ENCODE measurements at regions not wholly inside any gene's neighbourhood (a gene's known extent, or its start where the extent isn't known, plus 50 kb on each side); places are given as distances from the start of the nearest gene placed in this dataset.

DNA sequence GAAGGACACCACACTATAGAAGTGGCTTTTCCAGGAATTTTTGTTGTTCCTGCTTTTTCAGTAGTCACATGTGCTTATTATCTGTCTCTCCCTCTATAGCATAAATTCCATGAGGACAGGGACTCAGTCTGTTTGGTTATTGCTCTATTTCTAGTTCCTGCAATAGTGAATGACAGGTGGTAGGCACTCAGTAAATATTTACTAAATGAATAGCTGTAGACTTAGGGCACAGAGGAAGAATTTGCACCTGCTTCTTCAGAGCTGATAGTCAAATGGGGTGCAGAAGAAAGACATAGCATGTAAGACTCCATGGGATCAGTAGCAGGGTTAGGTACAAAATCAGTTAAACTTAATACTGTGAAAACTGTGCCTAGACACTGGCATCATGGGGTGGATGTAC, 580.2 kb downstream of the CCDC171 start:
- Histone ChIP-seq H3K79me2 (ENCODE audit: control insufficient read depth, insufficient read depth, low read length, unreplicated experiment) (no peaks in the 10 kb centered on the region), H3K36me3 (ENCODE audit: insufficient read depth, low read length) (no peaks in the 10 kb centered on the region), H3K27me3 (ENCODE audit: insufficient read depth, low read length) (no peaks in the 10 kb centered on the region), H2AFZ (ENCODE audit: low read length, unreplicated experiment) (no peak overlapping the region), H3K4me1 (ENCODE audit: control insufficient read depth, insufficient read depth, low read length, unreplicated experiment) (peaks cover 10% of the 10 kb centered on the region), H3K4me3 (ENCODE audit: low read depth, low read length) (no peak overlapping the region), H3K27ac (ENCODE audit: low read depth, low read length) (no peak overlapping the region)

DNA sequence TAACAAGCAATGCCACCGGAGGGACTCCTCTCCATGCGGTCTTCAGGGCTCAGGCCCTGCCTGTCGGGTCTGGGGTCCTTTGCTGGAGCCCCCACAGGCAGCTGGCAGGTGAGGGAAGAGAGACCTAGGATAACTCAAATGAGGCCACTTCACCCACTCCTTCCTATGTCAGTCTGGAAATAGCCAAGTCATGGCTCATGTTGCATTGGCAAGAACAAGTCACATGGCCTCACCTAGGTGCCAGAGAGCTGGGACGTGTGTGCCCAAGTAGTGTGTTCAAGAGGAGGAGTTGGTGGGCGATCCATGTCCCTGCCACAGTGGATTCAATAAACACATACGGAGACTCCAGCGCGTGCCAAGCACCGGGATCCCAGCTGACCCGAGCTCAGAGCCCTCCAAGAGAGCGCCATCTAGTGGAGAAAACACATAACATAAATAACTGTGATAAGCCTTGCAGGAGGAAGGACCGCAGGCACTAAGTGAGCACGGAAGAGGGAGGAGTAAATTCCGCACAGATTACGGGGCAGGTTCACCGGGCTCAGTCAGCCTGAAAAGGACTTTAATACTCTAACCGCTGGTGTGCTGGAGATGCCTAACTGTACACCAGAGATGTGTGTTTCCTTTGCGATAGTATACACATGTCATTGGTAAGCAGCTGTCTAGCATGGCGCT, 580.8 kb downstream of the CCDC171 start:
- peaks cover 15% of the 10 kb centered on the region for H3K4me1 ChIP-seq (ENCODE audit: control insufficient read depth, insufficient read depth, low read length, unreplicated experiment)
- H3K27ac ChIP-seq (ENCODE audit: low read depth, low read length) = no peak overlapping the region
- no peaks in the 10 kb centered on the region for H3K36me3 ChIP-seq (ENCODE audit: insufficient read depth, low read length)
- H2AFZ ChIP-seq (ENCODE audit: low read length, unreplicated experiment) = no peak overlapping the region
- no peaks in the 10 kb centered on the region for H3K79me2 ChIP-seq (ENCODE audit: control insufficient read depth, insufficient read depth, low read length, unreplicated experiment)
- H3K4me3 ChIP-seq (ENCODE audit: low read depth, low read length) = no peak overlapping the region
- no peaks in the 10 kb centered on the region for H3K27me3 ChIP-seq (ENCODE audit: insufficient read depth, low read length)

DNA sequence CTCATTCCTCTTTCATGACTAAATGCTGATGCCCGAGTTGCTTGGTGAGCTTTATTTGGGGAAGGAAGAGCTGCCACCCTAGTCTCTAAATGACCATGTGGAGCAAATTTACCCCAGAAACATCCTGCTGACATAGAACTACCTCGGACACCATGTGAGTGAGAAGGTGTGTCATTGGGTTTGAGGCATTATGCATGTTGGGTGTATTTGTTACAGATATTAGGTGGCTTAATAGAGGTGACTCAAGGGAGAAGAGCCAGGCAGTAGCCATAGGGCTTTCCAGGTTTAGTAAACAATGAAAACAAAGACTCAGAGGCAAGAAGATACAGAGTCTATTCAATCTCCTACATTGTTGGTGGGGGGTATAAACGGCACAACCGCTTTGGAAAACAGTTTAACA, 581.5 kb downstream of the CCDC171 start:
- H3K4me3 ChIP-seq (ENCODE audit: low read depth, low read length) = no peak overlapping the region
- peaks cover 21% of the 10 kb centered on the region for H3K4me1 ChIP-seq (ENCODE audit: control insufficient read depth, insufficient read depth, low read length, unreplicated experiment)
- no peaks in the 10 kb centered on the region for H3K79me2 ChIP-seq (ENCODE audit: control insufficient read depth, insufficient read depth, low read length, unreplicated experiment)
- H3K27me3 ChIP-seq (ENCODE audit: insufficient read depth, low read length) = no peaks in the 10 kb centered on the region
- no peak overlapping the region for H2AFZ ChIP-seq (ENCODE audit: low read length, unreplicated experiment)
- H3K36me3 ChIP-seq (ENCODE audit: insufficient read depth, low read length) = no peaks in the 10 kb centered on the region
- no peak overlapping the region for H3K27ac ChIP-seq (ENCODE audit: low read depth, low read length)

DNA sequence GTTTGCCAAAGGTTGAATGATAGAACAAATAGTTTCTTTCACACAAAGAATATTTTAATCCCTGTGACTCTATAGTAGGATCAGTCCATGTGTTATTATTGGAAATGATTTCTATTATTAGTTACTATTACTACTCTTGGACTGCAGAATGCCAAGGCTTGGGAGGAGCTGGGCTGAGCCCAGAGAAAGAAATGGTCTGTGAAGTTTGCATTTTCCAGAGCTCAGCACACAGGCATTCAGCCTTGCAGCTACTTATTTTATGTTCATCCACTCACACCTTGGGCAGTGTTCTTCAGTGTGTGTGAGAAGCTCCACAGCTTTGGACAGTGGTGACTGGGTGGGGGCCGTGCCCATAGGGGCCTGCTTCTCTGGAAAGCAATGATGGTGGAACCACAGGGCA, 583.1 kb downstream of the CCDC171 start:
- Histone ChIP-seq H3K27me3 (ENCODE audit: insufficient read depth, low read length) (no peaks in the 10 kb centered on the region), H3K27ac (ENCODE audit: low read depth, low read length) (no peak overlapping the region), H3K36me3 (ENCODE audit: insufficient read depth, low read length) (no peaks in the 10 kb centered on the region), H3K79me2 (ENCODE audit: control insufficient read depth, insufficient read depth, low read length, unreplicated experiment) (no peaks in the 10 kb centered on the region), H3K4me3 (ENCODE audit: low read depth, low read length) (no peak overlapping the region), H2AFZ (ENCODE audit: low read length, unreplicated experiment) (no peak overlapping the region), H3K4me1 (ENCODE audit: control insufficient read depth, insufficient read depth, low read length, unreplicated experiment) (peaks cover 27% of the 10 kb centered on the region)

DNA sequence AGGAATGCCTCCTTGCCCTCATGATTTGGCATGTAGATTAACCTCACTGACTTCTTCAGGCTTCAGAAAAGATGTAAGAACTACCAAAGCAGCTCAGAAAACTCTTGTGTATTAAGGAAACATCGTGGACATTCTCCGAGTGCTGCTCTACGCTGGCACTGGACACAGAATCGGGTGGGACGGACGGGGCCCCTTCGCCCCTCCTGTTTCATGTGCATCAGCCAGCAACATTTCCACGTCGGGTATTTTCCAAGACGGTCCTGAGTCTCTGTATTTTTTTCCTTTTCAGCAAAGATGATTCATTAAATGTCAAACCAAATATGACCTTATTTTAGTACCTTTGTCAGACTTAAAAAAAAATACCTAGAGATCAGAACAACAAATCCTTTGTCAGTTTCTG, 583.6 kb downstream of the CCDC171 start:
- Histone ChIP-seq H3K27ac (ENCODE audit: low read depth, low read length) (no peak overlapping the region), H3K4me1 (ENCODE audit: control insufficient read depth, insufficient read depth, low read length, unreplicated experiment) (peaks cover 27% of the 10 kb centered on the region), H2AFZ (ENCODE audit: low read length, unreplicated experiment) (no peak overlapping the region)

DNA sequence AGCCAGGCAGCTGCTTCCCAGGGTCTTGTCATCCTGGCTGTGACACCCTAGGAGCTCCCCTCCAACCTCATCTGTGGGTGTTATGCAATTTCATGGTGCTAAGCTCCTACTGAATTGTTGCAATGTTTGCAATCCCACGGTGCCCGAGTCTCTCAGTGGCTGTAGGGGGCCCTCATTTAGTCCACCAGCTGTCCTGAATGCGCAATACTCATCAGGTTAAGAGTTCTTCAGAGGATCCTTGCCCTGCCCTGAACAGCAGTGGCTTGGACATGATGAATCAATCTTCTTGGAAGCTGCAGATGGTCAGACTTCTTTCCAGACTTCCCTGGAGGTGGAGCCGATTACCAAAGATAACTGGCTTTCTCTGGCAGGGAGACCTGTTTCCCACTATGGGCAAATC, 584.1 kb downstream of the CCDC171 start:
- no peak overlapping the region for H2AFZ ChIP-seq (ENCODE audit: low read length, unreplicated experiment)

More for the DNA sequence above, 583.6 kb downstream of the CCDC171 start:
- Histone ChIP-seq H3K36me3 (ENCODE audit: insufficient read depth, low read length) (no peaks in the 10 kb centered on the region), H3K4me3 (ENCODE audit: low read depth, low read length) (no peak overlapping the region), H3K27me3 (ENCODE audit: insufficient read depth, low read length) (no peaks in the 10 kb centered on the region), H3K79me2 (ENCODE audit: control insufficient read depth, insufficient read depth, low read length, unreplicated experiment) (no peaks in the 10 kb centered on the region)

DNA sequence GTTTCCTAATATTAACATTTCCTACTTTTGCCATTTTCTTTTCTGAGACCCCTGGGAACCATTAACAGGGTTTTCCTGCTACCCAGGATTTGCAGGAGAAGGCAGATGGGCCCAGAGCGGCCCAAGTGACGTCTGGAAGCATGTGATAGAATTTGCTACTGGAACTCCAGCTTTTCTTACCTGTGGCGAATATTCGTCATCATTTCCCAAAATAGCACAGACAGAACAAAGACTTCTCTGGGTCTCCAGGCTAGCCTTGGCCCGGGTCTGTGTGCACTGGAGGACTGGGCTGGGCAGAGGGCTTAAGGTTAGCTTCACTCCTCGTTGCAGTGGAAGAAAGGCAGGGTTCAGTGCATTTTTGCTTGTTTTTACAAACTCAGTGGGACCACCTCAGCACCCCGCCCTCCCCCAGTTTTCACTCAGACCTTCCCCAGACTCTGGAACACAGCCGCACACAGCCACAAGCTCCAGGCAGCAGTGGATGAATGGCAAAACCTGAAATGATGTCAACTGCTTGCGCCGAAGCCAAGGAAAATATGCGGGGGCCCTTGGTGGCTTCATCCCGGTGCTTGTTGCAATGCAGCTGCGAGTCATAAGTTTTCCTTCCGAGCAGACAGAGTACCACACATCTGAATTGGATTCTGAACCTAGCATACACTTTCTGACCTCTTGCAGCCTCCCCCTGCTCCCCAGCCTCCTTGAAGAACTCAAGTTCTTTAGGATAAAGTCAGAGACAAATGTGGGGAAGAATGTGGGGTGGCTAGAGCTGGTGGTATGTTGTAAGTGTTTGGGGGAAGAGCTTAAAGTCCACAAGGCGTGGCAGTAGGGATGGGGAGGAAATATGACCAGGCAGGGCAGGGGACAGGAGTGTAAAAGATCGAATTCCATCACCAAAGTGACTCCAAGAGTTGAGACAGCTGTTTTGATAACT, 586.0 kb downstream of the CCDC171 start:
- H3K79me2 ChIP-seq (ENCODE audit: control insufficient read depth, insufficient read depth, low read length, unreplicated experiment) = no peaks in the 10 kb centered on the region
- no peaks in the 10 kb centered on the region for H3K27me3 ChIP-seq (ENCODE audit: insufficient read depth, low read length)
- H2AFZ ChIP-seq (ENCODE audit: low read length, unreplicated experiment) = peak overlapping the region; percentile 96
- H3K27ac ChIP-seq (ENCODE audit: low read depth, low read length) = peak overlapping the region; percentile 30
- H3K4me3 ChIP-seq (ENCODE audit: low read depth, low read length) = peak overlapping the region; percentile 50
- peaks cover 27% of the 10 kb centered on the region for H3K4me1 ChIP-seq (ENCODE audit: control insufficient read depth, insufficient read depth, low read length, unreplicated experiment)
- H3K36me3 ChIP-seq (ENCODE audit: insufficient read depth, low read length) = no peaks in the 10 kb centered on the region

More for the DNA sequence above, 584.1 kb downstream of the CCDC171 start:
- Histone ChIP-seq H3K27me3 (ENCODE audit: insufficient read depth, low read length) (no peaks in the 10 kb centered on the region), H3K79me2 (ENCODE audit: control insufficient read depth, insufficient read depth, low read length, unreplicated experiment) (no peaks in the 10 kb centered on the region), H3K27ac (ENCODE audit: low read depth, low read length) (no peak overlapping the region), H3K36me3 (ENCODE audit: insufficient read depth, low read length) (no peaks in the 10 kb centered on the region), H3K4me3 (ENCODE audit: low read depth, low read length) (no peak overlapping the region), H3K4me1 (ENCODE audit: control insufficient read depth, insufficient read depth, low read length, unreplicated experiment) (peaks cover 27% of the 10 kb centered on the region)

DNA sequence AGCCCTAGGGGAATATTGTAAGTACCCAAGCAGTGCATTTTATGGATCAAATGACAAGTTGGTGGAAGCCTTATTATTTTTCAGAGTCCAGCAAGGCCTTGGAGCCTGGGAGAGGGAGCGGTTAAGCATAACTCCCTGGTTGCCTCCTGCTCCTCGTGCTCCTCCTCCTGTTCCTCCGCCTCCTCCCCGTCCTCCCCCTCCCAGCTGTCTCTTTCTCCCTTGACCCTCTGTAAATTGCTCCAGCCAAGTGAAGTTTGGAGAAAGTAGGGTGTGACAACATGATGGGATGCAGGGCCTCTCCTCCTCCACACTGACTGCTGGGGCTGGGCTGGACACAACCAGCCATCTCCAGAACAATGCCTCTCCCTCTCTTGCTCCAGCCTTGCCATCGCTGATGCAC, 586.9 kb downstream of the CCDC171 start:
- Histone ChIP-seq H3K4me3 (ENCODE audit: low read depth, low read length) (no peak overlapping the region; the same call in 1 of the 2 replicates), H2AFZ (ENCODE audit: low read length, unreplicated experiment) (no peak overlapping the region), H3K79me2 (ENCODE audit: control insufficient read depth, insufficient read depth, low read length, unreplicated experiment) (no peaks in the 10 kb centered on the region), H3K36me3 (ENCODE audit: insufficient read depth, low read length) (no peaks in the 10 kb centered on the region), H3K4me1 (ENCODE audit: control insufficient read depth, insufficient read depth, low read length, unreplicated experiment) (peaks cover 23% of the 10 kb centered on the region), H3K27ac (ENCODE audit: low read depth, low read length) (peak overlapping the region; percentile 30), H3K27me3 (ENCODE audit: insufficient read depth, low read length) (no peaks in the 10 kb centered on the region)

DNA sequence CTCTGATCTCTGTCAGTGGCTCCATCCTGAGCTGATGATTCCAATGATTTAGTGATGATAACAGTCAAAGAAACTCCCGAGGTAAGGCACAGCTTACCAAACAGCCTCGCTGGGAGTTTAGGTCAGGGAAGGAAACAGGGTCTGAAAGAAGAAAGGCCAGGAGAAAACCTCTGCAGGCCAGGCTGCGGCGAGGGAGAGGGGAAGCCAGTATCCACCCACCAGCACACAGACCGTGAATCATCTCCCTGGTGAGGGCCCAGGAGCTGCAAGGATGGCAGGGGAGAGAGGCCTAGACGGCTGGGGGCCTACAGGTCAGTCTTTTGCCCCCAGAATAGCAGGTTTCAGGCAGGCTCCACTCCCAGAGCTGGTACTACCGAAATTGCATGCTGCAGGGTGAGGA, 590.5 kb downstream of the CCDC171 start:
- Histone ChIP-seq H3K27me3 (ENCODE audit: insufficient read depth, low read length) (no peaks in the 10 kb centered on the region), H3K36me3 (ENCODE audit: insufficient read depth, low read length) (no peaks in the 10 kb centered on the region), H3K4me3 (ENCODE audit: low read depth, low read length) (no peak overlapping the region), H3K4me1 (ENCODE audit: control insufficient read depth, insufficient read depth, low read length, unreplicated experiment) (peaks cover 15% of the 10 kb centered on the region), H3K79me2 (ENCODE audit: control insufficient read depth, insufficient read depth, low read length, unreplicated experiment) (no peaks in the 10 kb centered on the region), H3K27ac (ENCODE audit: low read depth, low read length) (no peak overlapping the region), H2AFZ (ENCODE audit: low read length, unreplicated experiment) (no peak overlapping the region)

DNA sequence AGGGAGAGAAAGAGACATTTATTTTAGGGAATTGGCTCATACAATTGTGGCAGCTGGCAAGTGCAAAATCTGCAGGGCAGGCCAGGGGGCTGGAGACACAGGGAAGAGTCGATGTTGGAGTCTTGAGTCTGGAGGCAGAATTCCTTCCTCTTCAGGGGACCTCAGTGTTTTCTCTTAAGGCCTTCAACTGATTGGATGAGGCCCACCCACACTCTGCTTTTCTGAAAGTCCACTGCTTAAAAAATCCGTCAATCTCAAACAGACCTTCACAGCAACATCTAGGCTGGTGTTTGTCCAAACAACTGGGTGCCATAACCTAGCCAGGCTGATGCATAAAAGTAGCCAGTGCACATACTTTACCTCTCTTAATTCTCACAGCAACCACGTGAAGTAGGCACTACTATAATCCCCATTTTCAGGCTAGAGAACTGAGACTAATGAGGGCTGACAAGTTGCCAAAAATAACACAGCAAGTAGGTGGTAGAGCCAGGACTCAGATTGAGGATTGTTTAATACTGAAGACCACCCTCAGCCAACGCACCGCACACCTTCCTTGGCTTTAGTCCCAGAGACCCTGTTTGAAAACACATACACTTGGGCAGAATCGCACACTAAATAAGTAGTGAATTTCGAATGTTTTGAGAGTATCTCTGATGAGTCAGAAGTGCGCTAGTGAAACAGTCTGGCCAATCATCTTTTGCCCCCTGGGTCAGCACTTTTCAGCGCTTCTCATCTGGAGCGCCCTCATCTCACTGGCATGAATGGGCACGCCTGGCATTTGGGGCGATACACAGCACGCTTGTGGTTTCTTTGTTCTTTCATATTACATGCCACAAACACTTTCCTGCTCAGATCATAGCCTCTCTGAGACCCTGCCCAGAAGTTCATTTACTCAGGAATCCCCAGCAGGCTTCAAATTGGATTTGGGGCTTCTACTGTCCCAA, 591.4 kb downstream of the CCDC171 start:
- Histone ChIP-seq H3K27me3 (ENCODE audit: insufficient read depth, low read length) (no peaks in the 10 kb centered on the region), H2AFZ (ENCODE audit: low read length, unreplicated experiment) (no peak overlapping the region), H3K27ac (ENCODE audit: low read depth, low read length) (no peak overlapping the region), H3K4me3 (ENCODE audit: low read depth, low read length) (no peak overlapping the region), H3K36me3 (ENCODE audit: insufficient read depth, low read length) (no peaks in the 10 kb centered on the region), H3K4me1 (ENCODE audit: control insufficient read depth, insufficient read depth, low read length, unreplicated experiment) (peaks cover 7% of the 10 kb centered on the region), H3K79me2 (ENCODE audit: control insufficient read depth, insufficient read depth, low read length, unreplicated experiment) (no peaks in the 10 kb centered on the region)
